ENCODE measurements at regions not wholly inside any gene's neighbourhood (a gene's known extent, or its start where the extent isn't known, plus 50 kb on each side); places are given as distances from the start of the nearest gene placed in this dataset.

GRCh38 chr5:96172436-96172835 is 210.8 kb upstream of the ELL2 start:
- no peak for TF ChIP-seq CTCF (IDR thresholded peaks at IDR 0.05 in 2 of 3, conservative IDR thresholded peaks at IDR 0.05 in 1 of 3; ENCODE audit: borderline replicate concordance in 1 of 3, insufficient read depth in 1 of 3, low read depth in 2 of 3, low read length in 2 of 3)
- no peak for TF ChIP-seq EZH2 (IDR thresholded peaks at IDR 0.05)
- no peak for TF ChIP-seq ZNF274 (IDR thresholded peaks at IDR 0.05; ENCODE audit: low read depth, low read length)
- no peak for TF ChIP-seq POLR2A (IDR thresholded peaks at IDR 0.05; ENCODE audit: borderline replicate concordance, extremely low read depth, insufficient read depth, insufficient read length)

Measured in HCT116 (cell line).